ENCODE measurements at regions not wholly inside any gene's neighbourhood (a gene's known extent, or its start where the extent isn't known, plus 50 kb on each side); places are given as distances from the start of the nearest gene placed in this dataset.

DNA sequence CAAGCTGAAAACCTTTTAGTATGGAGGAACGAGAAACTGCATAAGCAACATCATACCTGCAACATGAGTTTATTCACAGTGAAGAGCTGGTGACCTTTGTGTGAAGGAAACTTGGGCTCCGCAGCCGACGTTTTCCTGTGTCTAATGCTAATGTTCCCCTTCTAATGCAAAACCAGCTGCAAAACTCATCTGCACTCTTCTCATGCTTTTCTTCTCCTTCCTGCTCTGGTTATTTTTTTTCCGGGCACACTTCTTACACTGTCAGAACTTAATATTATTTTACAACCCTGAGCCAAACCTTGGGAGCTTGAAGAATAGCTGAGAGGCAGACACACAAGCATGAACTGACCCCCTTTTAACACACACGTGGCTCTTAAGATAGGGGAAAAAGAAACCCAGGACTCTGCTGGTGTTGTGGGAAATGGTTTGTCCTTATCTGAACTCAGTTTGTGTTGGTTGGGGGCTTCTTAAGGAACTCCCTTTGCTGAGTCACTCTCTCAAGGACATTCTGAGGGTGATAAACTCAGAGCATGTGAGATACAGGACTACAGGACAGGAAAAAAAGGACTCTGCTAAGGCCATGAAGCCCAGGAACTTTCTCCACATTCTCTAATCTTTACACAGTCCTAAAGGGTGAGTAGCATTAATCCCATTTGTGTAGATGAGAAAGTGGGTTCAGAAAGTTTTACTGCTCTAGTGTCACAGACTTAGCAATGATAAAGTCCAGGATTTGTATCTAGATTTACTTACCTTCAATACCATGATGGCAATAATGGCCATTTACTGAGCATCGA, 439.3 kb upstream of the TRIB2 start:
- H3K4me3 Mint-ChIP-seq: peak overlapping the region in 1 of 4 donors; percentile 2

DNA sequence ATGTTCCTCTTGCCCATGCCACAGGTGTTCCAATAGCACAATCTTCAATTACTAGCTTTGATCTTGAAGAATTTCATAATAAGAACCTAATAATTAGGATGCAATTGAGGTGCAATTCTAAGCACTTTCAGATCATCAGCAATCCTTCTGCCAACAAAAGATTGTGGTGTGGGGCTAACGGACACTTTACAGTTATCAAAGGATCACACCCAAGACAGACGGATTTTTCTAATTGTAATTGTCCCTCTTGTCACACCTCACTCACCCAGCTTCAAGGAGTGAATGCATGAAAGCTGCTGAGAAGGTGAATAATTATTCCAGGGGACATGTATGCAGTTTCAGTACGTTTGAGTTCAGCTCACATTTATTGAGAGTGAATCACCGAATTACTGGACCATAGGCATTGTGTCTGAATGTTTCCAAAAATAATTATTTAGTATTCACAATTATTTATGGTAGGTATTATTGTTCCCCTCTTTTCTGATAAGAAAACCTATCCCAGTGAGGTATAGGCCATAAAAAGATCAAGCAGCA, 438.5 kb upstream of the TRIB2 start:
- Mint-ChIP-seq H3K4me3 (no peak overlapping the region), H3K36me3 (peaks cover 9% of the 10 kb centered on the region), H3K9me3 (no peaks in the 10 kb centered on the region), H3K4me1 (peaks cover 5 to 9% (median 6%) of the 10 kb centered on the region in 3 donors), H3K27me3 (no peaks in the 10 kb centered on the region), H3K27ac (no peak overlapping the region)

More for the DNA sequence above, 439.3 kb upstream of the TRIB2 start:
- H3K4me1 Mint-ChIP-seq: peaks cover 2 to 8% (median 8%) of the 10 kb centered on the region in 3 donors
- no peaks in the 10 kb centered on the region for H3K27me3 Mint-ChIP-seq
- no peaks in the 10 kb centered on the region for H3K9me3 Mint-ChIP-seq
- H3K27ac Mint-ChIP-seq: no peak overlapping the region
- peaks cover 9% of the 10 kb centered on the region for H3K36me3 Mint-ChIP-seq

DNA sequence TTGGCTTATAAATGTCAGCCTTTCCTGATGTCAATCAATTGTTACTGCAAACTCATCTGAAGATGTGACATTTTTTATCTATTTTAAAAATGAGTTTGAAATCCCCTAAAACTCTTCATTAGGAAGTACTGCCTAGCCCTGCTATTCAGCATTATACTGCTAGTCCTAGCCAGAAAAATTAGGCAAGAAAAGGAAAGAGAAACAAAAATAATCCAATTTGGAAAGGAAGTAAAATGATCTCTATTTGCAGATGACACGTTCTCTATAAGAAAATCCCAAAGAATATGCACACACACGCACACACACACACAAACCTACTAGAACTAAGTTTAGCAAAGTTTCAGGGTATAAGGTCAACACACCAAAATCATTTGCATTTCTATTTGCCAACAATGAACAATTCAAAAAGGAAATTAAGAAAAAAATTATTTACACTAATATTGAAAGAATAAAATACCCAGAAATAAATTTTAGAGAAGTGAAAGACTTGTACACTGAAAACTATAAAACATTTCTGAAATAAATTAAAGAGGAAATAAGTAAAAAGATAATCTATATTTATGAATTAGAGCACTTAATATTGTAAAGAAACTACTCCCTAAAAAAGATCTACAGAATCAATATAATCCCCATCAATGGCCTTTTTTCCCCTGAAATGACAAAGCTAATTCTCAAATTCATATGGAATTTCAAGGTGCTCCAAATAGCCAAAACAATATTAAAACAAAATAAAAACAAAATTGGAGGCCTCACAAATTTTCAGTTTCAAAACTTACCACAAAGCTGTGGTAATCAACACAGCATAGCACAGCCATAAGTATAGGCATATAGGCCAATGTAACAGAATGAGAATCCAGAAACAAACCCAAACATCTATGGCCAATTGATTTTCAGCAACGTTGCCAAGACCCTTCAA, 433.7 kb upstream of the TRIB2 start:
- Mint-ChIP-seq H3K9me3 (no peaks in the 10 kb centered on the region), H3K27me3 (no peaks in the 10 kb centered on the region), H3K4me1 (peaks cover 19 to 30% (median 20%) of the 10 kb centered on the region in 3 donors), H3K36me3 (peaks cover 3% of the 10 kb centered on the region), H3K4me3 (peak overlapping the region in 1 of 4 donors; percentile 63), H3K27ac (no peak overlapping the region)

DNA sequence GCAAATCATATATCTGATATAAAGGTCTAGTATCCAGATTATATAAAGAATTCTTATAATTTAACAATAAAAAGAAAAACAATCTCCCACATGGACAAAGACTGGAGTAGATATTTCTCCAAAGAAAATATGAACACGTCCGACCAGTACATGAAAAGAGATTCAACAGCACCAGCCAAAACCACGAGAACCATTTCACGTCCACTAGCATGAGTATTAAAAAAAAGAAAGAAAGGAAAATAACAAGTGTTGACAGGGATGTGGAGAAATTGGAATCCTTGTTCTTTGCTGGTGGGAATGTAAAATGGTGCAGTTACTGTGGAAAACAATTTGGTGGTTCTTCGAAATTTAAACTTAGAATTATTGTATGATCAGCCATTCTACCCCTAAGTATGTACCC, 432.7 kb upstream of the TRIB2 start:
- H3K27me3 Mint-ChIP-seq: no peaks in the 10 kb centered on the region
- H3K27ac Mint-ChIP-seq: no peak overlapping the region
- peaks cover 3% of the 10 kb centered on the region for H3K36me3 Mint-ChIP-seq
- H3K9me3 Mint-ChIP-seq: no peaks in the 10 kb centered on the region
- H3K4me1 Mint-ChIP-seq: peaks cover 21 to 34% (median 21%) of the 10 kb centered on the region in 3 donors
- no peak overlapping the region for H3K4me3 Mint-ChIP-seq

DNA sequence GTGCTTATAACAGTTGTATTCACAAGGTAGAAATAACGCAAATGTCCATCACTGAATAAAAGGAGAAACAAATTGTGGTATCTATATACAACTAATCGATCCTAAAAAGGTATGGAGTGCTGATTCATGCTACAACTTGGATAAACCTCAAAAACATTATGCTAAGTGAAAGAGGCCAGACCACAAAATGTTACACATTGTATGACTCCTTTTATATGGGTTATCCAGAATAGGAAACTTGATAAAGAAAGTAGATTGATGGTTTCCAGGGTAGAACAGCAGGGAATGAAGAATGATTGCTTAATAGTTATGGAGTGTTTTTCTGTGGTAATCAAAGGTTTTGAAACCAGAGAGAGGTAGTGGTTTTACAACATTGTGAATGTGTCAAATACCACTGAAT, 432.2 kb upstream of the TRIB2 start:
- Mint-ChIP-seq H3K9me3 (no peaks in the 10 kb centered on the region), H3K27me3 (no peaks in the 10 kb centered on the region), H3K27ac (no peak overlapping the region), H3K4me3 (no peak overlapping the region), H3K36me3 (peaks cover 3% of the 10 kb centered on the region), H3K4me1 (peaks cover 22 to 32% (median 23%) of the 10 kb centered on the region in 3 donors)

DNA sequence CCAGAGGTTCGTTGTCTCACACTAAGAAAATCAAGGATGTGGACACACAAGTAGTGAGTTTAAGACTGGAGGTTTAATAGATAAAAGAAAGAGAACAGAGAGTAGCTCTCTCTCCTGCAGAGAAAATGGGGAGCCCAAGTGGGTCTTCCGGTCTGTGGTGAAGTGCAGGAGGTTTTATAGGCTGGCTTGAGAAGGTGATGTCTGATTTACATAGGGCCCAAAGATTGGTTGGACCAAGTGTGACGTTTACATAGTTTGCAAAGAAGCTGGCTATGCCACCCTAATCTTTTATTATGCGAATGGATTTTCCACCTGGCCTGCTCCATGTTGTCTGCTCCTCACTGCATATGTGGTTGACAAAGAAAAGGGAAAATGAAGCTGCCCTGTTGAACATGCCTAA, 430.4 kb upstream of the TRIB2 start:
- Mint-ChIP-seq H3K27me3 (no peaks in the 10 kb centered on the region), H3K9me3 (peaks cover 0 to 4% (median 1%) of the 10 kb centered on the region in 3 donors), H3K27ac (peak overlapping the region in 1 of 3 donors; percentile 14), H3K4me3 (no peak overlapping the region), H3K36me3 (no peaks in the 10 kb centered on the region), H3K4me1 (peaks cover 22 to 32% (median 27%) of the 10 kb centered on the region in 3 donors)

DNA sequence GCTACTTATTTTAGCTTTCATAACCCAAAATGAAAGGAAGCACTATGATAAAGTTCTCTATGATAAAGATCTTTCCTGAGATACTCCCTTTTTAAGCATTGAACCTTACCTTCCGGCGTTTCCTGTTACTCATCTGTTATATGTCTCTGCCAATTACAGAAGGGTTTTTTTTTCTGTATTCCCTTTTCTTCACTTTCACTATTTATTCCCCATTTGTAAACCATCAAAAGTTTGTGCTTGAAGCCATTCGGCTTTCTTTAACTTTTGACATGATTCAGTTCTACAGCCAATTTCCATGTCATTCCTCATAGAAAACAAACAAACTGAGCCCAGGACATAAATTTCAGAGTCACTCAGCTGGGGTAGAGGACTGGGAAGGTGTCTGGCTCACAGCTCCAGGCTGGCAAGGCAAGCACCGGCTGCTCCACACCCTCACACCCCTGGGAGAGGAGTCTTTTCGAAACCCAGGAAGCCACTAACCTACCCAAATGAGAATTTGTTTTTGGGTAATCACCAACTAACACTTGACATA, 429.4 kb upstream of the TRIB2 start:
- Mint-ChIP-seq H3K4me1 (peaks cover 22 to 32% (median 27%) of the 10 kb centered on the region in 3 donors), H3K9me3 (peaks cover 0 to 6% (median 1%) of the 10 kb centered on the region in 3 donors), H3K36me3 (no peaks in the 10 kb centered on the region), H3K27ac (peak overlapping the region in 1 of 3 donors; percentile 33), H3K27me3 (no peaks in the 10 kb centered on the region), H3K4me3 (peak overlapping the region in 2 of 4 donors; percentile 2 to 51)

DNA sequence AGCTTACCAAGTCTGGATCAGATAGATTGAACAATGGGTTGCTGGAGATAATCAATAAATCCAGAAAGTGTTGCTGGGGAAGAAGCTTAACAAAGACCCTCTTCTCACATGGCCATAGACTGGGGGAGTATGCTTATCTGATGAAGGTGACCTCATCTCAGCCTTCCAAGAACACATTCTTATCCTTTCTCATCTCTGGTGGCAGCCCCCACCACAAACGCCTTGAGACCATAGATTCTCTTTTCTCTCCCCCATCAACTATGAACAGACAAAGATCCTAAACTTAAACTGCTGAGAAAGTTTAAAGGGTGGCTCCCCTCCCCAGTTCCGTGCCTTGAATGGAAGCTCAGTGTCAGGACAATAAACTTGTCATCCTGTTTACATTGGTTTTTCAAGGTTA, 428.7 kb upstream of the TRIB2 start:
- H3K9me3 Mint-ChIP-seq: peaks cover 0 to 6% (median 1%) of the 10 kb centered on the region in 3 donors
- H3K27me3 Mint-ChIP-seq: no peaks in the 10 kb centered on the region
- H3K4me3 Mint-ChIP-seq: peak overlapping the region in 1 of 4 donors; percentile 6
- H3K4me1 Mint-ChIP-seq: peaks cover 20 to 31% (median 27%) of the 10 kb centered on the region in 3 donors
- no peak overlapping the region for H3K27ac Mint-ChIP-seq
- H3K36me3 Mint-ChIP-seq: no peaks in the 10 kb centered on the region

DNA sequence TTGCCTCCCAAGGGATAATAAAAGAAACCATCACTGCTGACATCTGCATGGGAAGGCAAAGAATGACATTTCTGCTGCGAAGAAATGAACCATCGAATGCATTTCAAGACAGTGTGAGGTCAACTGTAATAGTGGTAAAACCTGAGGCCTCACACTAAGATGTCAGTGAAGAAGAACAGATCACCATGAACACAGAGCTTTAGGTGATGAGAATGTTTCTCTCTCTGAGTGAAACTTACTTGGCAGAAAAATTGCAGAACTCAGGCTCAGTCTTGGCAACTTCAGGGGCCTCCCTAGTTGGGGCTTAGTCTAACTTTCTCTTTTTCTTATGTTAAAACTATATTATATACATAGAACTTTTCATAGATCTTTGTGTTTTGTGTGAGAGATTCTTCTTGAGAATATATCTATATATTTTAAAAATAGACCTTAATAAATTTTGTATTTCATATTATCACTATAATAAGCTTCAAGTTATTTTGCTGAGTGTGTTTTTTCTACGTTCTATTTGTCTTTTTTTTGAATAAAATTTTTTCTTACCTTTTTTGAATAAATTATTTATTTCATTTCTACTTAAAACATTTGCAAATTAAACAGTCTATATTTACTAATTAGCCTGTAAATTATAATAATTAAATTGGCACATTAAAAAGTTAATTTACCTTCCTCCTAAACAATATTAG, 427.5 kb upstream of the TRIB2 start:
- Mint-ChIP-seq H3K36me3 (no peaks in the 10 kb centered on the region), H3K9me3 (peaks cover 0 to 6% (median 1%) of the 10 kb centered on the region in 3 donors), H3K27ac (no peak overlapping the region), H3K4me3 (peak overlapping the region in 1 of 4 donors; percentile 25), H3K4me1 (peaks cover 17 to 27% (median 24%) of the 10 kb centered on the region in 3 donors), H3K27me3 (no peaks in the 10 kb centered on the region)

DNA sequence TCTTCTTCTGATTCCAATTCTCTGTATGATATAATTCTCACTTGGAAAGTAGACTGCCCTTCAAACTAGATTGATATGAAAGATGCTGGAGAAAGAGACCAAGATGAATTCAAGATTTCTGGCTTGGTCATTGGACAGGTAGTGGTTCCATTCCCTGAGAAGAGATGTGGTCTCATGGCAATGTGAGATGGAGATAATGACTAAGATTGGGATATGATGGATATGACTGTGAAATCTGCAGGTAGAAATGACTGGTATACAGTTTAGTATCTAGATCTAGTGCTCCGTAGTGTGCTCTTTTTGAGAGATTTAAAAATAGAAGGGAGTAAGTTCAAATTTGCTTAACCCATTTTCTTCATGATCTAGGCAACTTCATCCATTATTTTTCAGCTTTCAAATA, 425.4 kb upstream of the TRIB2 start:
- Mint-ChIP-seq H3K36me3 (no peaks in the 10 kb centered on the region), H3K4me3 (no peak overlapping the region), H3K27ac (no peak overlapping the region), H3K9me3 (peaks cover 0 to 6% (median 1%) of the 10 kb centered on the region in 3 donors), H3K27me3 (no peaks in the 10 kb centered on the region), H3K4me1 (peaks cover 15 to 20% (median 19%) of the 10 kb centered on the region in 3 donors)

DNA sequence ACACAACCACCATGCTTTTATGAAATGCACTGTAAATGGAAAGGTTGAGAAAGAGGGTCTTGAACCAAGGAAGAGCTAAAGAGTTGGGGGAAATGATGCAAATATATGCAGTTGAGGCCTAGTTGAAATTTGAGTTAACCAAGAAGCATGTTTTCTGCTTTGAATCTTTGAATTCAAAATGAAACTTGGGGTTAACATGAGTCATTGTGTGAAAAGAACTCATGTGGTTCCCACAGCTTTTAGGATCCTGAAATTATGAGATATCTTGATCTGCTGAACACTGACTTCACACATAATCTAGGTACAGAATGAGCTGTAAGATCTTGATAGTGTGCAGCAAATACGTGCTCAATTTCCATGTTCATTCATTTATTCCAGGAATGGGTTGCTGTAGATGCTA, 422.9 kb upstream of the TRIB2 start:
- H3K9me3 Mint-ChIP-seq: peaks cover 0 to 6% (median 4%) of the 10 kb centered on the region in 3 donors
- H3K27me3 Mint-ChIP-seq: no peaks in the 10 kb centered on the region
- no peak overlapping the region for H3K27ac Mint-ChIP-seq
- peaks cover 4 to 7% (median 5%) of the 10 kb centered on the region in 3 donors for H3K4me1 Mint-ChIP-seq
- H3K36me3 Mint-ChIP-seq: peaks cover 2% of the 10 kb centered on the region
- no peak overlapping the region for H3K4me3 Mint-ChIP-seq

DNA sequence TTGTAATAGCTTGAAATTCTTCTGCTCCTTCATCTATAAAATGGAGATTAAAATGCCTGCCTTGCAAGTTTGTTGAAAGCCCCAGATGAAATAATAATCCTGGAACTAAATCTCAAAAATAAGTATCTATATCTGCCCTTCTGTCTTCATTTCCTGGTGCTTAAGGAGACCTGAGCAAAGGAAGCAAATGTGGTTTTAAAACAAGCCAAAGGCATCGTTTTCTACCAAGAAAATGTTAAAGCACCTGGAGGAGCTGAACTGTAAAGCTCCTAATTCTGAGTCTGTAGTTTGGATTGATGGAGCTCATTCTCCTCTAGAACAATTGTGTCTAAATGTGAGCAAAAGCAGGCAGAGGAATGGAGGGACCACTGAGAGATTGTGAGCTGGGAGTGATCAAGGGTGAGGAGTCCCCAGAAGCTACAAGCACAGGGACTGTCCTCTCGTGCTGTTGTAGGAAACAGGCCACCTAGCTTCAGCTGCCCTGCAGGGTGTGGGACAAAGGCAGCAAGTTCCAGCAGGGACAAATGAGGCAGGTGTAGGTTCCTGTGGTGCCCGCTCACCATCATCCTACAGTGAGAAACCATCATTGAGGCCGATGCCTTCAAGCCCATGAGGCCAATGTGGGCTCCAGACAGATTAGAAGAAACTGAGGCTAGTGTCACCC, 420.7 kb upstream of the TRIB2 start:
- H3K4me3 Mint-ChIP-seq: no peak overlapping the region
- H3K9me3 Mint-ChIP-seq: peaks cover 0 to 5% (median 4%) of the 10 kb centered on the region in 3 donors
- peaks cover 2% of the 10 kb centered on the region for H3K36me3 Mint-ChIP-seq
- peaks cover 0 to 2% (median 1%) of the 10 kb centered on the region in 3 donors for H3K4me1 Mint-ChIP-seq
- no peak overlapping the region for H3K27ac Mint-ChIP-seq
- no peaks in the 10 kb centered on the region for H3K27me3 Mint-ChIP-seq

DNA sequence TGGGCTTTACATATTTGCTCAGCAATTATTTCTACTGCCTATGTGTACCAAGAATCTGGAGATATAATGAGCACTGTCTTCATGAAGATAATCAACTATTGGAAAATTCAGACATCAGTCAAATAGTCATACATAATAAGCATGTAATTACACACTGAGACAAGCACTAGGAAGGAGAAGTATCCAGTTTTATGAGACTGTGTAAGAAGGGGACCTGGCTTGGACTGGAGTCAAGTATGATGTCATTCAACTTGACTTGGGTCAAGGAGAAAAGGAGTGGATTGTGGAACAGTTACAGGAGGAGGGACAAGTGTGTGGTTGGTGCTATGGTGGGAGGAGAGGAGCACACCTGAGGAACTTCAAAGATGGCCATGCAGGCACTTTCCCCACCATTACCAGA, 419.8 kb upstream of the TRIB2 start:
- Mint-ChIP-seq H3K27ac (no peak overlapping the region), H3K27me3 (no peaks in the 10 kb centered on the region), H3K36me3 (peaks cover 2% of the 10 kb centered on the region), H3K4me1 (peaks cover 0 to 2% (median 1%) of the 10 kb centered on the region in 3 donors), H3K9me3 (peaks cover 0 to 2% (median 0%) of the 10 kb centered on the region in 3 donors), H3K4me3 (no peak overlapping the region)

DNA sequence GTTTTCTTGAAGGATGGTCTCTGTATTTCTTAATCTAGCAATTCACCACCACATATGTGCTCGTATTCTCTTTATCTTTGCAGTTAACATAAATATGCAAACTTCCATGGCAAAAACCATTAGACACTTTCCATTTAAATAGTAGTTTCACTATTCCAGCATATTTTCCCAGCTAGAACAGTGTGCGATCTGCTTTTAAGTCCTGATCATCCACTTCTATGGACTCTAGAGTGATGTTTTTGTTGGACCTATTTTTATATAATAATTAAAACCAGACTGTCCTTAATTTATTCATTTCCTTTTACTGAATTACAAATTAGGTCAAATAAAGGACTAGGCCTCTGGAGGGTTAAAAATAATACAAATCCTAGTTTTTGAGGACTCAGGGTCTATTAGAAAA, 418.4 kb upstream of the TRIB2 start:
- H3K4me1 Mint-ChIP-seq: peaks cover 2 to 5% (median 3%) of the 10 kb centered on the region in 3 donors
- peaks cover 2% of the 10 kb centered on the region for H3K36me3 Mint-ChIP-seq
- no peaks in the 10 kb centered on the region for H3K27me3 Mint-ChIP-seq
- H3K27ac Mint-ChIP-seq: no peak overlapping the region
- no peak overlapping the region for H3K4me3 Mint-ChIP-seq
- H3K9me3 Mint-ChIP-seq: peaks cover 0 to 2% (median 0%) of the 10 kb centered on the region in 3 donors

Measured in IgD-negative memory B cell (primary cell).